ENCODE measurements at regions not wholly inside any gene's neighbourhood (a gene's known extent, or its start where the extent isn't known, plus 50 kb on each side); places are given as distances from the start of the nearest gene placed in this dataset.

DNA sequence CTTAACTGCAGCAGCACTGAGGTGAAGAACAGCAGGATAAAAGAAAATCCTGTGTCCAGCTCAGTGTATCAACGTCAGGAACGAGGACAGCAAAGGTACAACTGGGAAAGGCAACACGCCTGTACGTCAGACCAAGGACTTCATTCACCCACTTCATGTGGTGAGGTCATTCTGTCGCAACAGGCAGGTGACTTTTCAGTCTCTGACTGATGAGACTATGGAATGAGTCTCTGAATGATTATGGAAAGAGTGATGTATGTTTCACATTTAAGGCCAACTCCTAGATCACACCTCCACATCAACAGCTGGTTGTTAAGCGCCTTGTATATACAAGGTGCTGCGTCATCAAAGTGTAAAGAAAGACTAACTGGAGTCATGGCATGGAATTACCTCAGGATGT lies 297.6 kb upstream of the SP8 start:
- TF ChIP-seq YY1 (IDR thresholded peaks at IDR 0.05; ENCODE audit: insufficient read depth, insufficient read length) (no peak), ZNF274 (IDR thresholded peaks at IDR 0.05; ENCODE audit: low read depth, low read length) (no peak), SUZ12 (IDR thresholded peaks at IDR 0.05; ENCODE audit: extremely low read depth, insufficient read depth, insufficient read length) (no peak)
